HepG2 (cell line): ENCODE measurements at regions not wholly inside any gene's neighbourhood (a gene's known extent, or its start where the extent isn't known, plus 50 kb on each side); places are given as distances from the start of the nearest gene placed in this dataset.

Experiments
- ETV5 ChIP-seq: IDR thresholded peaks from 2 replicates; pipeline ENCODE4 v1.6.1; 2018; ENCODE audit warnings: missing biosample characterization, missing genetic modification reagents, inconsistent platforms, borderline replicate concordance
- KDM1A ChIP-seq: IDR thresholded peaks from 2 replicates; pipeline ENCODE4 v1.6.1; 2016; ENCODE audit warnings: missing compliant biosample characterization
- MAF1 ChIP-seq: sonication (generic); formaldehyde crosslinking; IDR thresholded peaks from 2 replicates; pipeline ENCODE4 v1.5.0; 2020; ENCODE audit warnings: missing genetic modification reagents, borderline replicate concordance
- RFX3 ChIP-seq: IDR thresholded peaks from 2 replicates; pipeline ENCODE4 v1.6.1; 2016; ENCODE audit warnings: missing biosample characterization, missing genetic modification reagents
- SSRP1 ChIP-seq: IDR thresholded peaks from 2 replicates; pipeline ENCODE4 v1.6.1; 2016; ENCODE audit warnings: control low read depth
- TBL1XR1 ChIP-seq: fragments of 150-350 bp; IDR thresholded peaks from 2 replicates; pipeline ENCODE4 v1.6.1; 2014; ENCODE audit warnings: borderline replicate concordance, low read length; ENCODE audit not compliant: partially characterized antibody
- ZIK1 ChIP-seq: sonication (generic); formaldehyde crosslinking; IDR thresholded peaks from 2 replicates; pipeline ENCODE4 v1.5.0; 2020; ENCODE audit warnings: mild to moderate bottlenecking, low read depth, missing genetic modification reagents, borderline replicate concordance
- ZNF124 ChIP-seq: sonication (generic); formaldehyde crosslinking; IDR thresholded peaks from 2 replicates; pipeline ENCODE4 v1.4.0; 2020; ENCODE audit warnings: missing genetic modification reagents
- ZNF256 ChIP-seq: sonication (generic); formaldehyde crosslinking; conservative IDR thresholded peaks from 2 replicates; pipeline ENCODE4 v1.4.0; 2020; ENCODE audit warnings: missing genetic modification reagents
- ZNF337 ChIP-seq: sonication (generic); formaldehyde crosslinking; IDR thresholded peaks from 2 replicates; pipeline ENCODE4 v1.5.1; 2020; ENCODE audit warnings: missing genetic modification reagents, low read depth, mild to moderate bottlenecking, borderline replicate concordance
- ZNF354B ChIP-seq: sonication (generic); formaldehyde crosslinking; IDR thresholded peaks from 2 replicates; pipeline ENCODE4 v1.8.0; 2022; ENCODE audit warnings: mild to moderate bottlenecking, missing genetic modification reagents
- ZNF772 ChIP-seq: sonication (generic); formaldehyde crosslinking; IDR thresholded peaks from 2 replicates; pipeline ENCODE4 v1.5.0; 2020; ENCODE audit warnings: mild to moderate bottlenecking, missing genetic modification reagents
- TF ChIP-seq, protein P1 (sequence below): IDR thresholded peaks from 2 replicates; pipeline ENCODE4 v1.6.1; 2016
- TF ChIP-seq, protein P2 (sequence below), 2 experiments: sonication (generic) in 1 of 2; formaldehyde crosslinking in 1 of 2; IDR thresholded peaks; 2 replicates each; pipeline versions ENCODE4 v1.5.1 to v1.6.1; 2011 to 2020; ENCODE audit warnings: borderline replicate concordance in 1 of 2, low read depth in 1 of 2, low read length in 1 of 2, mild to moderate bottlenecking in 1 of 2, missing genetic modification reagents in 1 of 2, moderate library complexity in 1 of 2
- TF ChIP-seq, protein P3 (sequence below): sonication (generic); formaldehyde crosslinking; IDR thresholded peaks from 2 replicates; pipeline ENCODE4 v1.8.0; 2022; ENCODE audit warnings: mild to moderate bottlenecking, missing genetic modification reagents, moderate library complexity
- TF ChIP-seq, protein P4 (sequence below): sonication (generic); formaldehyde crosslinking; IDR thresholded peaks from 2 replicates; pipeline ENCODE4 v1.4.0; 2020; ENCODE audit warnings: mild to moderate bottlenecking, missing genetic modification reagents, borderline replicate concordance

DNA sequence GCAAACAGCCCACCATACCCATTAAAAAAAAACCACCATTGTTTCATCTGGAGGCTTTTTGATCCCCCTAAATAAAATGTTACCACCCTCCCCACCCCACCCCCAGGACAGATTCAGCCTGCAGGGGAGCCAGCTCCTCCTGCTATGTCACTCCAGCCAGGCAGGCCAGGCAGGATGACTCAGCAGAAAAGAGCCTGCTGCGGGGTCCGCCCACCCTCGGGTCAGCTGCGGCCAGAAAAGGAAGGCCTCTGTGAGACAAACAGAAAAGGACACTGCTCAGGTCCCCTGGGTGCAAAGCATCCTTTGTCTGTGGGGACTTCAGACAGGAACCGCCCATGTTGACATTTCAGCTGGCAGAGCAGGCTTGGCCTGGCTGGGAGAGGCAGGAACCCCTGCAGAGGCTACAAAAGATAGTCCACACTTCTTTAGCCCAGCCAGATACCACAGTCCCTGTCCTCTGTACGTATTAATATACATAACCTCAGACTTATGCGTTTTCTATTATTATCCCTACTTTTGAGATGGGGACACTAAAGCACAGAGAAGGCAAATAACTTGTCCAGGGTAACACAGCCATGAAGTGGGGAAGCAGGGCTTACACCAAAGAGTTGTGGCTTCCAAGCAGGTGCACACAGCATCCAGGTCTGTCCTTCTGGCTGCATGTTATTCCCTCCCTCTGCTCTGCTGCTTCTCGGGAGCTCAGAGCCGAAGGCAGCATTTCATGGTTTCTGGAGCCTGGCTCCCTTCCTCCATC, 147.7 kb downstream of the CPEB2 start (continued):
- TF ChIP-seq ZNF337 (CRISPR knock-in tag), result no peak
- peak; percentile 69; the same call in 1 of the 2 replicates for TF ChIP-seq ETV5
- TF ChIP-seq, protein P1, sequence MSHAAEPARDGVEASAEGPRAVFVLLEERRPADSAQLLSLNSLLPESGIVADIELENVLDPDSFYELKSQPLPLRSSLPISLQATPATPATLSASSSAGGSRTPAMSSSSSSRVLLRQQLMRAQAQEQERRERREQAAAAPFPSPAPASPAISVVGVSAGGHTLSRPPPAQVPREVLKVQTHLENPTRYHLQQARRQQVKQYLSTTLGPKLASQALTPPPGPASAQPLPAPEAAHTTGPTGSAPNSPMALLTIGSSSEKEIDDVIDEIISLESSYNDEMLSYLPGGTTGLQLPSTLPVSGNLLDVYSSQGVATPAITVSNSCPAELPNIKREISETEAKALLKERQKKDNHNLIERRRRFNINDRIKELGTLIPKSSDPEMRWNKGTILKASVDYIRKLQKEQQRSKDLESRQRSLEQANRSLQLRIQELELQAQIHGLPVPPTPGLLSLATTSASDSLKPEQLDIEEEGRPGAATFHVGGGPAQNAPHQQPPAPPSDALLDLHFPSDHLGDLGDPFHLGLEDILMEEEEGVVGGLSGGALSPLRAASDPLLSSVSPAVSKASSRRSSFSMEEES (CRISPR knock-in tag), result 0 out of 2 replicates have a peak, but pooled peaks have one; percentile 15
- TF ChIP-seq ZNF772, result no peak
- TF ChIP-seq, protein P2, sequence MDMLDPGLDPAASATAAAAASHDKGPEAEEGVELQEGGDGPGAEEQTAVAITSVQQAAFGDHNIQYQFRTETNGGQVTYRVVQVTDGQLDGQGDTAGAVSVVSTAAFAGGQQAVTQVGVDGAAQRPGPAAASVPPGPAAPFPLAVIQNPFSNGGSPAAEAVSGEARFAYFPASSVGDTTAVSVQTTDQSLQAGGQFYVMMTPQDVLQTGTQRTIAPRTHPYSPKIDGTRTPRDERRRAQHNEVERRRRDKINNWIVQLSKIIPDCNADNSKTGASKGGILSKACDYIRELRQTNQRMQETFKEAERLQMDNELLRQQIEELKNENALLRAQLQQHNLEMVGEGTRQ (IDR thresholded peaks at IDR 0.05; ENCODE audit: low read depth, low read length), result no peak
- TF ChIP-seq, protein P2 (CRISPR knock-in tag; IDR thresholded peaks at IDR 0.05; ENCODE audit: borderline replicate concordance), result no peak
- TF ChIP-seq RFX3 (CRISPR knock-in tag), result no peak
- TF ChIP-seq KDM1A (CRISPR knock-in tag), result peak; percentile 19; the same call in 1 of the 2 replicates
- TF ChIP-seq, protein P3, sequence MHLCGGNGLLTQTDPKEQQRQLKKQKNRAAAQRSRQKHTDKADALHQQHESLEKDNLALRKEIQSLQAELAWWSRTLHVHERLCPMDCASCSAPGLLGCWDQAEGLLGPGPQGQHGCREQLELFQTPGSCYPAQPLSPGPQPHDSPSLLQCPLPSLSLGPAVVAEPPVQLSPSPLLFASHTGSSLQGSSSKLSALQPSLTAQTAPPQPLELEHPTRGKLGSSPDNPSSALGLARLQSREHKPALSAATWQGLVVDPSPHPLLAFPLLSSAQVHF (CRISPR knock-in tag), result no peak
- TF ChIP-seq SSRP1 (CRISPR knock-in tag), result no peak
- TF ChIP-seq ZNF256 (CRISPR knock-in tag), result no peak
- TF ChIP-seq, protein P4, sequence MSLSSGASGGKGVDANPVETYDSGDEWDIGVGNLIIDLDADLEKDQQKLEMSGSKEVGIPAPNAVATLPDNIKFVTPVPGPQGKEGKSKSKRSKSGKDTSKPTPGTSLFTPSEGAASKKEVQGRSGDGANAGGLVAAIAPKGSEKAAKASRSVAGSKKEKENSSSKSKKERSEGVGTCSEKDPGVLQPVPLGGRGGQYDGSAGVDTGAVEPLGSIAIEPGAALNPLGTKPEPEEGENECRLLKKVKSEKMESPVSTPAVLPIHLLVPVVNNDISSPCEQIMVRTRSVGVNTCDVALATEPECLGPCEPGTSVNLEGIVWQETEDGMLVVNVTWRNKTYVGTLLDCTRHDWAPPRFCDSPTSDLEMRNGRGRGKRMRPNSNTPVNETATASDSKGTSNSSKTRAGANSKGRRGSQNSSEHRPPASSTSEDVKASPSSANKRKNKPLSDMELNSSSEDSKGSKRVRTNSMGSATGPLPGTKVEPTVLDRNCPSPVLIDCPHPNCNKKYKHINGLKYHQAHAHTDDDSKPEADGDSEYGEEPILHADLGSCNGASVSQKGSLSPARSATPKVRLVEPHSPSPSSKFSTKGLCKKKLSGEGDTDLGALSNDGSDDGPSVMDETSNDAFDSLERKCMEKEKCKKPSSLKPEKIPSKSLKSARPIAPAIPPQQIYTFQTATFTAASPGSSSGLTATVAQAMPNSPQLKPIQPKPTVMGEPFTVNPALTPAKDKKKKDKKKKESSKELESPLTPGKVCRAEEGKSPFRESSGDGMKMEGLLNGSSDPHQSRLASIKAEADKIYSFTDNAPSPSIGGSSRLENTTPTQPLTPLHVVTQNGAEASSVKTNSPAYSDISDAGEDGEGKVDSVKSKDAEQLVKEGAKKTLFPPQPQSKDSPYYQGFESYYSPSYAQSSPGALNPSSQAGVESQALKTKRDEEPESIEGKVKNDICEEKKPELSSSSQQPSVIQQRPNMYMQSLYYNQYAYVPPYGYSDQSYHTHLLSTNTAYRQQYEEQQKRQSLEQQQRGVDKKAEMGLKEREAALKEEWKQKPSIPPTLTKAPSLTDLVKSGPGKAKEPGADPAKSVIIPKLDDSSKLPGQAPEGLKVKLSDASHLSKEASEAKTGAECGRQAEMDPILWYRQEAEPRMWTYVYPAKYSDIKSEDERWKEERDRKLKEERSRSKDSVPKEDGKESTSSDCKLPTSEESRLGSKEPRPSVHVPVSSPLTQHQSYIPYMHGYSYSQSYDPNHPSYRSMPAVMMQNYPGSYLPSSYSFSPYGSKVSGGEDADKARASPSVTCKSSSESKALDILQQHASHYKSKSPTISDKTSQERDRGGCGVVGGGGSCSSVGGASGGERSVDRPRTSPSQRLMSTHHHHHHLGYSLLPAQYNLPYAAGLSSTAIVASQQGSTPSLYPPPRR, result no peak
- TF ChIP-seq ZNF354B (CRISPR knock-in tag), result no peak
- TF ChIP-seq ZNF124 (CRISPR knock-in tag), result no peak
- TF ChIP-seq ZIK1, result no peak
- TF ChIP-seq MAF1 (CRISPR knock-in tag), result no peak
- no peak for TF ChIP-seq TBL1XR1
